Vagina (tissue), 2 donors: ENCODE measurements at regions not wholly inside any gene's neighbourhood (a gene's known extent, or its start where the extent isn't known, plus 50 kb on each side); places are given as distances from the start of the nearest gene placed in this dataset.

Experiments
- CTCF ChIP-seq, 3 experiments: fragments of 450-650 bp in 2 of 3; fragments of 200-600 bp in 1 of 3; sonication (generic) in 1 of 3; IDR thresholded peaks; one replicate each; pipeline ENCODE4 v1.5.1; 2017 to 2019; ENCODE audit warnings: antibody characterized with exemption in 3 of 3, mild to moderate bottlenecking in 2 of 3, moderate library complexity in 2 of 3
- POLR2A ChIP-seq, 2 donors: fragments of 450-650 bp; IDR thresholded peaks; one replicate each; pipeline ENCODE4 v1.6.1; 2017; ENCODE audit warnings: antibody characterized with exemption in 2 of 2, mild to moderate bottlenecking in 2 of 2, moderate library complexity in 2 of 2
- POLR2AphosphoS5 ChIP-seq, 2 donors: sonication (generic); formaldehyde crosslinking; IDR thresholded peaks; one replicate each; pipeline ENCODE4 v1.9.0; 2017; ENCODE audit warnings: antibody characterized with exemption in 2 of 2, mild to moderate bottlenecking in 2 of 2, low read depth in 1 of 2; ENCODE audit not compliant: insufficient read depth in 1 of 2

- TF ChIP-seq CTCF (IDR thresholded peaks at IDR 0.05), result no peak
- TF ChIP-seq POLR2A (IDR thresholded peaks at IDR 0.05), result no peak
- no peak for TF ChIP-seq POLR2AphosphoS5 (IDR thresholded peaks at IDR 0.05; ENCODE audit: insufficient read depth in 1 of 2, low read depth in 1 of 2)
Observed at GRCh38 chr11:98110030-98110429, 910.7 kb upstream of the CNTN5 start.
